Ovary (tissue), 3 donors: ENCODE measurements at regions not wholly inside any gene's neighbourhood (a gene's known extent, or its start where the extent isn't known, plus 50 kb on each side); places are given as distances from the start of the nearest gene placed in this dataset.

Source experiments
- CTCF ChIP-seq, 3 donors: fragments of 450-650 bp in 2 of 3; fragments of 200-600 bp in 1 of 3; IDR thresholded peaks; one replicate each; pipeline versions ENCODE4 v1.5.1 to v1.8.0; 2016 to 2022; ENCODE audit warnings: antibody characterized with exemption in 3 of 3, mild to moderate bottlenecking in 1 of 3
- EP300 ChIP-seq: sonication (generic); formaldehyde crosslinking; IDR thresholded peaks from one replicate; pipeline ENCODE4 v1.6.1; 2017; ENCODE audit warnings: antibody characterized with exemption
- POLR2A ChIP-seq: fragments of 450-650 bp; IDR thresholded peaks from one replicate; pipeline ENCODE4 v1.6.1; 2017; ENCODE audit warnings: antibody characterized with exemption, mild to moderate bottlenecking, moderate library complexity
- donor health status: DM: no; HTN: no; CAD: no.

GRCh38 chr7:47043304-47043703 is 538.6 kb downstream of the TNS3 start:
- TF ChIP-seq POLR2A (no peak), CTCF (IDR thresholded peaks at IDR 0.05) (no peak), EP300 (no peak)
